ENCODE measurements at regions not wholly inside any gene's neighbourhood (a gene's known extent, or its start where the extent isn't known, plus 50 kb on each side); places are given as distances from the start of the nearest gene placed in this dataset.

GRCh38 chr11:95705485-95706124, 84.0 kb downstream of the FAM76B start:
- Histone ChIP-seq H3K4me2 (ENCODE audit: extremely low read depth, insufficient read depth, low read length) (no peak overlapping the region), H3K27me3 (ENCODE audit: control insufficient read depth, insufficient read depth, low read length) (no peaks in the 10 kb centered on the region)

GRCh38 chr11:95704865-95705264, 84.7 kb downstream of the FAM76B start:
- Histone ChIP-seq H3K4me1 (ENCODE audit: control insufficient read depth, extremely low read depth, insufficient read depth, low read length) (peaks cover 2% of the 10 kb centered on the region), H3K79me2 (ENCODE audit: control insufficient read depth, insufficient read depth, low read length) (no peaks in the 10 kb centered on the region), H3K9me3 (ENCODE audit: control insufficient read depth, insufficient read depth, low read depth, low read length) (no peaks in the 10 kb centered on the region), H3K9ac (ENCODE audit: insufficient read depth, low read length) (no peak overlapping the region), H3K27ac (ENCODE audit: insufficient read depth, low read length) (no peak overlapping the region), H3K27me3 (ENCODE audit: control insufficient read depth, insufficient read depth, low read length) (no peaks in the 10 kb centered on the region), H3K4me3 (replicated peaks in 1 of 4; ENCODE audit: control extremely low read depth in 1 of 4, insufficient read depth in 1 of 4, low read depth in 3 of 4, low read length in 4 of 4) (no peak overlapping the region), H3K4me2 (ENCODE audit: extremely low read depth, insufficient read depth, low read length) (no peak overlapping the region), H4K20me1 (ENCODE audit: control insufficient read depth, extremely low read depth, insufficient read depth, low read length) (no peaks in the 10 kb centered on the region), H2AFZ (ENCODE audit: low read length) (no peak overlapping the region), H3K36me3 (ENCODE audit: control insufficient read depth, insufficient read depth, low read length) (no peaks in the 10 kb centered on the region)
- no peak for DNase-seq (ENCODE audit: low read depth in 2 of 2)
- no peak for TF ChIP-seq CTCF (conservative IDR thresholded peaks at IDR 0.05 in 1 of 2, IDR thresholded peaks at IDR 0.05 in 1 of 2; ENCODE audit: low read depth in 1 of 2, low read length in 2 of 2)
- no peak for TF ChIP-seq EZH2 (IDR thresholded peaks at IDR 0.05; ENCODE audit: low read length, missing control alignments)

More at GRCh38 chr11:95705485-95706124, 84.0 kb downstream of the FAM76B start:
- Histone ChIP-seq H3K4me1 (ENCODE audit: control insufficient read depth, extremely low read depth, insufficient read depth, low read length) (peaks cover 2% of the 10 kb centered on the region), H3K27ac (ENCODE audit: insufficient read depth, low read length) (no peak overlapping the region), H3K9ac (ENCODE audit: insufficient read depth, low read length) (no peak overlapping the region), H3K79me2 (ENCODE audit: control insufficient read depth, insufficient read depth, low read length) (no peaks in the 10 kb centered on the region), H2AFZ (ENCODE audit: low read length) (no peak overlapping the region), H3K9me3 (ENCODE audit: control insufficient read depth, insufficient read depth, low read depth, low read length) (no peaks in the 10 kb centered on the region), H3K36me3 (ENCODE audit: control insufficient read depth, insufficient read depth, low read length) (no peaks in the 10 kb centered on the region), H3K4me3 (replicated peaks in 1 of 4; ENCODE audit: control extremely low read depth in 1 of 4, insufficient read depth in 1 of 4, low read depth in 3 of 4, low read length in 4 of 4) (no peak overlapping the region), H4K20me1 (ENCODE audit: control insufficient read depth, extremely low read depth, insufficient read depth, low read length) (no peaks in the 10 kb centered on the region)
- peak; percentile 80 to 91 for DNase-seq (ENCODE audit: low read depth in 2 of 2)
- TF ChIP-seq CTCF (conservative IDR thresholded peaks at IDR 0.05 in 1 of 2, IDR thresholded peaks at IDR 0.05 in 1 of 2; ENCODE audit: low read depth in 1 of 2, low read length in 2 of 2) (peak; percentile 94 to 95), EZH2 (IDR thresholded peaks at IDR 0.05; ENCODE audit: low read length, missing control alignments) (no peak)

- no peak overlapping the region for H3K27ac ChIP-seq (ENCODE audit: insufficient read depth, low read length)
- peak overlapping the region; percentile 46 for H3K4me2 ChIP-seq (ENCODE audit: extremely low read depth, insufficient read depth, low read length)
Observed at GRCh38 chr11:95703049-95703448, 86.5 kb downstream of the FAM76B start.

More at GRCh38 chr11:95703049-95703448, 86.5 kb downstream of the FAM76B start:
- TF ChIP-seq EZH2 (IDR thresholded peaks at IDR 0.05; ENCODE audit: low read length, missing control alignments) (no peak), CTCF (conservative IDR thresholded peaks at IDR 0.05 in 1 of 2, IDR thresholded peaks at IDR 0.05 in 1 of 2; ENCODE audit: low read depth in 1 of 2, low read length in 2 of 2) (no peak)
- peaks cover 2% of the 10 kb centered on the region for H3K4me1 ChIP-seq (ENCODE audit: control insufficient read depth, extremely low read depth, insufficient read depth, low read length)
- no peaks in the 10 kb centered on the region for H3K9me3 ChIP-seq (ENCODE audit: control insufficient read depth, insufficient read depth, low read depth, low read length)
- H3K79me2 ChIP-seq (ENCODE audit: control insufficient read depth, insufficient read depth, low read length), result no peaks in the 10 kb centered on the region
- no peaks in the 10 kb centered on the region for H4K20me1 ChIP-seq (ENCODE audit: control insufficient read depth, extremely low read depth, insufficient read depth, low read length)
- no peaks in the 10 kb centered on the region for H3K36me3 ChIP-seq (ENCODE audit: control insufficient read depth, insufficient read depth, low read length)
- no peak for DNase-seq (ENCODE audit: low read depth in 2 of 2)
- H2AFZ ChIP-seq (ENCODE audit: low read length), result no peak overlapping the region
- no peak overlapping the region for H3K9ac ChIP-seq (ENCODE audit: insufficient read depth, low read length)
- H3K27me3 ChIP-seq (ENCODE audit: control insufficient read depth, insufficient read depth, low read length), result no peaks in the 10 kb centered on the region
- no peak overlapping the region for H3K4me3 ChIP-seq (replicated peaks in 1 of 4; ENCODE audit: control extremely low read depth in 1 of 4, insufficient read depth in 1 of 4, low read depth in 3 of 4, low read length in 4 of 4)
